Thyroid gland (tissue), 4 donors: ENCODE measurements at regions not wholly inside any gene's neighbourhood (a gene's known extent, or its start where the extent isn't known, plus 50 kb on each side); places are given as distances from the start of the nearest gene placed in this dataset.

Experiments used
- DNase-seq, 2 donors: peaks; one replicate each; pipeline ENCODE4 v3.0.0-alpha.2; 2019
- H3K27ac ChIP-seq, 3 donors: fragments of 200-600 bp; sonication (generic); 1 replicate in 2 of 3; 2 replicates in 1 of 3; pipeline ENCODE4 v1.5.1; 2016 to 2019; ENCODE audit warnings: mild to moderate bottlenecking in 1 of 3, moderate library complexity in 1 of 3
- H3K27me3 ChIP-seq: fragments of 200-600 bp; sonication (generic); one replicate; pipeline ENCODE4 v1.5.1; 2019
- H3K36me3 ChIP-seq, 2 donors: fragments of 200-600 bp; sonication (generic); one replicate each; pipeline ENCODE4 v1.5.1; 2016 to 2019
- H3K4me1 ChIP-seq, 2 donors: fragments of 200-600 bp; sonication (generic); one replicate each; pipeline ENCODE4 v1.5.1; 2017 to 2019
- H3K4me3 ChIP-seq, 3 donors: fragments of 200-600 bp; sonication (generic); replicated peaks in 1 of 3; 1 replicate in 2 of 3; 2 replicates in 1 of 3; pipeline ENCODE4 v1.5.1; 2016; ENCODE audit warnings: mild to moderate bottlenecking in 1 of 3
- H3K9me3 ChIP-seq: fragments of 200-600 bp; sonication (generic); one replicate; pipeline ENCODE4 v1.5.1; 2017
- CTCF ChIP-seq, 6 experiments: fragments of 200-600 bp in 3 of 6; fragments of 450-650 bp in 3 of 6; sonication (generic) in 3 of 6; IDR thresholded peaks; one replicate each; pipeline ENCODE4 v1.5.1; 2016 to 2019; ENCODE audit warnings: antibody characterized with exemption in 6 of 6, mild to moderate bottlenecking in 2 of 6, inconsistent platforms in 1 of 6, moderate library complexity in 1 of 6
- POLR2A ChIP-seq, 2 donors: fragments of 450-650 bp; IDR thresholded peaks; one replicate each; pipeline ENCODE4 v1.6.1; 2017; ENCODE audit warnings: antibody characterized with exemption in 2 of 2, mild to moderate bottlenecking in 2 of 2, moderate library complexity in 1 of 2
- WGBS, 2 donors: methylation state at CpG; one replicate each; pipeline ENCODE4 v1.1.5; 2017; 5-methylcytosine and 5-hydroxymethylcytosine counted together
- intact Hi-C: fragments of 100-400 bp; cut with DNase I; formaldehyde crosslinking; loops from one replicate; pipeline ENCODE4 v1.15.1; 2023

DNA sequence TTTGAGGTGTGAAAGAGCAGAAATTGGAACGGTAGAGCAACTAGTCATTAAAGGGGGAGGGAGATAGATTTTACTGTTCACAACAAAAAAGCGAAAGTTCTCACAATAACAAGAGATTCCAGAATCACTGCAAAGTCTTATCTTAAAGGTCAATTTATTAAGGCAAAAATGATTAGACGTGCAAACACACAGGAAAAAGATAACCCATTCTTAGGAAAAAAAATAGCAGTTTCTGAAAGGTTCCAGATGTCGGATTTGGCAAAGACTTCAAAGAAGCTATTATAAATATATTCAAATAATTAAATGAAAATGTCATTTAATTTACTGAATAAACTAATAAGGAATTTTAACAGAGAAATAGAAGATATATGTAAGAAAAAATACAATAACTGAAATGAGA, 70.8 kb upstream of the GNAI1 start:
- Histone ChIP-seq H3K9me3 (no peaks in the 10 kb centered on the region), H3K36me3 (no peaks in the 10 kb centered on the region), H3K4me3 (no peak overlapping the region), H3K27ac (no peak overlapping the region), H3K4me1 (no peaks in the 10 kb centered on the region), H3K27me3 (no peaks in the 10 kb centered on the region)
- TF ChIP-seq CTCF (IDR thresholded peaks at IDR 0.05) (no peak), POLR2A (IDR thresholded peaks at IDR 0.05) (no peak)
- no peak for DNase-seq
- intact Hi-C loops, result loop anchor here (10.0 kb wide), 1 partner anchor 331 kb away; no protein-coding TSS in a partner anchor
- WGBS, 2 donors, result 73 to 82% methylated on average over 4 of the region's 4 CpGs

GRCh38 chr7:80060218-80060806, 74.3 kb upstream of the GNAI1 start:
- 85 to 86% methylated on average over 1 of the region's 1 CpG for WGBS, 2 donors
- no peak for DNase-seq
- Histone ChIP-seq H3K9me3 (no peaks in the 10 kb centered on the region), H3K36me3 (no peaks in the 10 kb centered on the region), H3K27ac (no peak overlapping the region), H3K4me1 (no peaks in the 10 kb centered on the region), H3K4me3 (no peak overlapping the region), H3K27me3 (no peaks in the 10 kb centered on the region)
- TF ChIP-seq CTCF (IDR thresholded peaks at IDR 0.05) (peak in 5 of 6 experiments; percentile 33 to 71 (median 58)), POLR2A (IDR thresholded peaks at IDR 0.05) (no peak)
- intact Hi-C loops, result loop anchor here (10.0 kb wide), 1 partner anchor 334 kb away; no protein-coding TSS in a partner anchor

GRCh38 chr7:80057488-80057887, 77.1 kb upstream of the GNAI1 start:
- intact Hi-C loops, result loop anchor here (5.0 kb wide), 1 partner anchor 395 kb away; no protein-coding TSS in a partner anchor
- no peak for DNase-seq
- no peak overlapping the region for H3K4me3 ChIP-seq
- no peak for TF ChIP-seq CTCF (IDR thresholded peaks at IDR 0.05)
- 94 to 96% methylated on average over 3 of the region's 3 CpGs for WGBS, 2 donors
- no peak overlapping the region for H3K27ac ChIP-seq
- H3K36me3 ChIP-seq, result no peaks in the 10 kb centered on the region
- H3K9me3 ChIP-seq, result no peaks in the 10 kb centered on the region
- no peaks in the 10 kb centered on the region for H3K4me1 ChIP-seq
- H3K27me3 ChIP-seq, result no peaks in the 10 kb centered on the region

- H3K4me3 ChIP-seq, result no peak overlapping the region
- no peaks in the 10 kb centered on the region for H3K4me1 ChIP-seq
- DNase-seq, result no peak
These were observed 80.3 kb upstream of the GNAI1 start for GRCh38 chr7:80054356-80054755.

More at GRCh38 chr7:80054356-80054755, 80.3 kb upstream of the GNAI1 start:
- no peaks in the 10 kb centered on the region for H3K27me3 ChIP-seq
- no peaks in the 10 kb centered on the region for H3K9me3 ChIP-seq
- WGBS, 2 donors, result 82 to 87% methylated on average over 2 of the region's 2 CpGs
- TF ChIP-seq POLR2A (IDR thresholded peaks at IDR 0.05), result no peak
- no peak for TF ChIP-seq CTCF (IDR thresholded peaks at IDR 0.05)
- H3K27ac ChIP-seq, result no peak overlapping the region
- no peaks in the 10 kb centered on the region for H3K36me3 ChIP-seq
- intact Hi-C loops, result no loop called here
